Gastrocnemius medialis (tissue), 4 donors: ENCODE measurements at regions not wholly inside any gene's neighbourhood (a gene's known extent, or its start where the extent isn't known, plus 50 kb on each side); places are given as distances from the start of the nearest gene placed in this dataset.

Experiments used
- POLR2A ChIP-seq, 2 donors: fragments of 450-650 bp; IDR thresholded peaks; one replicate each; pipeline ENCODE4 v1.6.1; 2017; ENCODE audit warnings: antibody characterized with exemption in 2 of 2, mild to moderate bottlenecking in 2 of 2, moderate library complexity in 2 of 2
- TF ChIP-seq, protein P1 (sequence below), 5 experiments: fragments of 450-650 bp in 3 of 5; fragments of 200-600 bp in 2 of 5; sonication (generic) in 2 of 5; IDR thresholded peaks in 4 of 5; conservative IDR thresholded peaks in 1 of 5; 1 replicate in 4 of 5; 2 replicates in 1 of 5; pipeline ENCODE4 v1.5.1; 2016 to 2019; ENCODE audit warnings: antibody characterized with exemption in 5 of 5, mild to moderate bottlenecking in 3 of 5, moderate library complexity in 3 of 5

- TF ChIP-seq, protein P1, sequence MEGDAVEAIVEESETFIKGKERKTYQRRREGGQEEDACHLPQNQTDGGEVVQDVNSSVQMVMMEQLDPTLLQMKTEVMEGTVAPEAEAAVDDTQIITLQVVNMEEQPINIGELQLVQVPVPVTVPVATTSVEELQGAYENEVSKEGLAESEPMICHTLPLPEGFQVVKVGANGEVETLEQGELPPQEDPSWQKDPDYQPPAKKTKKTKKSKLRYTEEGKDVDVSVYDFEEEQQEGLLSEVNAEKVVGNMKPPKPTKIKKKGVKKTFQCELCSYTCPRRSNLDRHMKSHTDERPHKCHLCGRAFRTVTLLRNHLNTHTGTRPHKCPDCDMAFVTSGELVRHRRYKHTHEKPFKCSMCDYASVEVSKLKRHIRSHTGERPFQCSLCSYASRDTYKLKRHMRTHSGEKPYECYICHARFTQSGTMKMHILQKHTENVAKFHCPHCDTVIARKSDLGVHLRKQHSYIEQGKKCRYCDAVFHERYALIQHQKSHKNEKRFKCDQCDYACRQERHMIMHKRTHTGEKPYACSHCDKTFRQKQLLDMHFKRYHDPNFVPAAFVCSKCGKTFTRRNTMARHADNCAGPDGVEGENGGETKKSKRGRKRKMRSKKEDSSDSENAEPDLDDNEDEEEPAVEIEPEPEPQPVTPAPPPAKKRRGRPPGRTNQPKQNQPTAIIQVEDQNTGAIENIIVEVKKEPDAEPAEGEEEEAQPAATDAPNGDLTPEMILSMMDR (IDR thresholded peaks at IDR 0.05 in 4 of 5, conservative IDR thresholded peaks at IDR 0.05 in 1 of 5): no peak
- TF ChIP-seq POLR2A (IDR thresholded peaks at IDR 0.05): no peak
Measured at GRCh38 chr1:178039891-178040290, 54.0 kb upstream of the RASAL2 start.
